CD14-positive monocyte (primary cell): ENCODE measurements at regions not wholly inside any gene's neighbourhood (a gene's known extent, or its start where the extent isn't known, plus 50 kb on each side); places are given as distances from the start of the nearest gene placed in this dataset.
A peak's percentile ranks its signal among the peaks of the same experiment; 100 is the strongest.

Source experiments
- DNase-seq, 3 donors: peaks; one replicate each; pipeline ENCODE4 v3.0.0-alpha.2; 2011 to 2022
- H2AFZ ChIP-seq: 2 replicates; pipeline ENCODE4 v1.6.0; 2012; ENCODE audit warnings: mild to moderate bottlenecking, low read depth, low read length, inconsistent platforms; ENCODE audit not compliant: insufficient read depth, poor library complexity, severe bottlenecking
- H3K27ac ChIP-seq, 2 donors: 1 replicate in 1 of 2; 2 replicates in 1 of 2; pipeline ENCODE4 v1.5.1; 2012 to 2013; ENCODE audit warnings: low read length in 2 of 2, control low read depth in 1 of 2, inconsistent platforms in 1 of 2, low read depth in 1 of 2, mild to moderate bottlenecking in 1 of 2
- H3K27me3 ChIP-seq, 2 donors: one replicate each; pipeline versions ENCODE4 v1.6.0 to v1.6.1; 2011 to 2013; ENCODE audit warnings: low read length in 2 of 2; ENCODE audit not compliant: control insufficient read depth in 2 of 2, insufficient read depth in 2 of 2
- H3K36me3 ChIP-seq, 2 donors: replicated peaks in 1 of 2; 1 replicate in 1 of 2; 2 replicates in 1 of 2; pipeline versions ENCODE4 v1.5.1 to v1.6.1; 2012 to 2013; ENCODE audit warnings: low read length in 2 of 2, control low read depth in 1 of 2, inconsistent platforms in 1 of 2, mild to moderate bottlenecking in 1 of 2; ENCODE audit not compliant: insufficient read depth in 2 of 2, control insufficient read depth in 1 of 2
- H3K4me1 ChIP-seq, 2 donors: 1 replicate in 1 of 2; 2 replicates in 1 of 2; pipeline versions ENCODE4 v1.5.1 to v1.6.1; 2012 to 2013; ENCODE audit warnings: low read length in 2 of 2, control low read depth in 1 of 2, inconsistent platforms in 1 of 2, mild to moderate bottlenecking in 1 of 2, moderate library complexity in 1 of 2; ENCODE audit not compliant: insufficient read depth in 2 of 2, control insufficient read depth in 1 of 2
- H3K4me2 ChIP-seq: replicated peaks from 2 replicates; pipeline ENCODE3; 2012; ENCODE audit warnings: low read length, moderate library complexity, mild to moderate bottlenecking; ENCODE audit not compliant: poor library complexity, severe bottlenecking; ENCODE audit errors: extremely low read depth
- H3K4me3 ChIP-seq, 3 experiments: fragments of 200-600 bp in 1 of 3; sonication (generic) in 1 of 3; replicated peaks in 1 of 3; 1 replicate in 2 of 3; 2 replicates in 1 of 3; pipeline ENCODE4 v1.5.1; 2011 to 2013; ENCODE audit warnings: low read length in 3 of 3, mild to moderate bottlenecking in 3 of 3, control low read depth in 2 of 3, low read depth in 2 of 3, inconsistent platforms in 1 of 3, moderate library complexity in 1 of 3
- H3K79me2 ChIP-seq: 2 replicates; pipeline ENCODE4 v1.6.0; 2012; ENCODE audit warnings: mild to moderate bottlenecking, control low read depth, inconsistent platforms, low read length, moderate library complexity; ENCODE audit not compliant: insufficient read depth
- H3K9ac ChIP-seq: 2 replicates; pipeline ENCODE4 v1.6.0; 2017; ENCODE audit warnings: low read length, mild to moderate bottlenecking; ENCODE audit not compliant: insufficient read depth, poor library complexity, severe bottlenecking
- H3K9me3 ChIP-seq, 2 donors: replicated peaks in 1 of 2; 1 replicate in 1 of 2; 2 replicates in 1 of 2; pipeline versions ENCODE4 v1.5.1 to v1.6.1; 2012 to 2013; ENCODE audit warnings: low read length in 2 of 2, control low read depth in 1 of 2; ENCODE audit not compliant: control insufficient read depth in 1 of 2, insufficient read depth in 1 of 2
- H4K20me1 ChIP-seq: 2 replicates; pipeline ENCODE4 v1.6.0; 2012; ENCODE audit warnings: mild to moderate bottlenecking, low read length, control low read depth, moderate library complexity; ENCODE audit not compliant: insufficient read depth
- H3K27ac Mint-ChIP-seq, 7 donors: one replicate each; pipeline ENCODE4 v1.8.0; 2020; ENCODE audit warnings: mild to moderate bottlenecking in 7 of 7, mixed read lengths in 7 of 7, moderate library complexity in 6 of 7, inconsistent platforms in 2 of 7
- H3K27me3 Mint-ChIP-seq, 3 donors: one replicate each; pipeline ENCODE4 v1.8.0; 2021 to 2022; ENCODE audit warnings: low read depth in 3 of 3, mild to moderate bottlenecking in 3 of 3, mixed read lengths in 3 of 3, moderate library complexity in 3 of 3, inconsistent platforms in 1 of 3
- H3K36me3 Mint-ChIP-seq, 2 donors: one replicate each; pipeline ENCODE4 v1.8.0; 2020; ENCODE audit warnings: mixed read lengths in 2 of 2, inconsistent platforms in 1 of 2, mild to moderate bottlenecking in 1 of 2
- H3K4me1 Mint-ChIP-seq: one replicate; pipeline ENCODE4 v1.8.0; 2020; ENCODE audit warnings: mild to moderate bottlenecking, mixed read lengths
- H3K4me3 Mint-ChIP-seq, 2 donors: one replicate each; pipeline ENCODE4 v1.8.0; 2020; ENCODE audit warnings: mild to moderate bottlenecking in 2 of 2, mixed read lengths in 2 of 2, moderate library complexity in 1 of 2
- H3K9me3 Mint-ChIP-seq, 7 donors: one replicate each; pipeline ENCODE4 v1.8.0; 2020 to 2022; ENCODE audit warnings: mixed read lengths in 7 of 7, mild to moderate bottlenecking in 6 of 7, moderate library complexity in 6 of 7, inconsistent platforms in 2 of 7
- WGBS: methylation state at CpG from one replicate; pipeline ENCODE4 v1.1.5; 2013; ENCODE audit warnings: missing lambda C conversion rate; ENCODE audit not compliant: insufficient coverage; 5-methylcytosine and 5-hydroxymethylcytosine counted together
- intact Hi-C, 2 donors: fragments of 100-400 bp; cut with micrococcal nuclease; formaldehyde crosslinking; loops; one replicate each; pipeline versions ENCODE4 v1.15.0 to v1.15.1; 2023
- TF ChIP-seq, protein P1 (sequence below): fragments of 200-600 bp; IDR thresholded peaks from one replicate; pipeline ENCODE4 v1.8.0; 2022; ENCODE audit warnings: antibody characterized with exemption, mild to moderate bottlenecking

DNA sequence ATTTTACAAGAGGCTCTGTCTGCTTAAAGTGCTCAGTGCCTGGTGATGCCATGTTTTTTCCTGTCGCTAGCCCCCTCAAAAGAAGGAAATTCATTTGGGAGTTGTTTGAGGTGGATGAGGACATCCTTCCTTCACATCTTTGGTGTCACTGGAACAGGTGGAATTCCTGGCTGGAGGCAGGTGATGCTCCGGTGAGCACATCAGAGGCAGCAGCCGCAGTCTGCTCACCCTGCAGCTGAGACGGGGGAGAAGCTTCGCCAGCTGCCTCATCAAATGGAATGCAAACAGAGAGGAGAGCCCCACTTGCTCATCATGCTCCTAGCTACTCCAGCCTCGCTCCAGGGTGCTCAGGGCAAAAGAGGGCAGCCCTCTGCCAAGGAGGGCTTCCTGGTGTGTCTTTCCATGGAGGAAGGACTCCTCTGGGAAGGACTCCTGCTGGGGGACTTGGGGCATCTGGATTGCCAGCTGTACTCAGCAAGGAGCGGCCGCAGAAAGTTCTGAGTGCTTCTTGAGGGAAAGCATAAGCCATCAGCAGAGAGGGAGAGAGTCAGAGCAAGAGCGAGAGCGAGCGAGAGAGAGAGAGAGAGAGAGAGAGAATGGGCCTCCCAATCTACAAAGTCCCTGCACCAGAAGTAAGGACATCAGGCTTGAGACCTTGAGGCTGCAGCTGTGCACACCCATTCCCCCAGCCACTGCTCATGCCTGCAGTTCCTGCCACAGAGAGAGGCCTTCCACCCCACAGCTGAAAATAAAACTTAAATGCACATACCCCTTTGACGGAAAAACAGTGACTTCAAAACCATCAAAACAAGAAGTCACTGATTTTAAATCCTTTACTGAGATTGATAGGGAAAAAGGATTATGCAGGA, 74.3 kb upstream of the UBL3 start:
- peak overlapping the region in 1 of 7 donors; percentile 3 for H3K27ac Mint-ChIP-seq
- TF ChIP-seq, protein P1, sequence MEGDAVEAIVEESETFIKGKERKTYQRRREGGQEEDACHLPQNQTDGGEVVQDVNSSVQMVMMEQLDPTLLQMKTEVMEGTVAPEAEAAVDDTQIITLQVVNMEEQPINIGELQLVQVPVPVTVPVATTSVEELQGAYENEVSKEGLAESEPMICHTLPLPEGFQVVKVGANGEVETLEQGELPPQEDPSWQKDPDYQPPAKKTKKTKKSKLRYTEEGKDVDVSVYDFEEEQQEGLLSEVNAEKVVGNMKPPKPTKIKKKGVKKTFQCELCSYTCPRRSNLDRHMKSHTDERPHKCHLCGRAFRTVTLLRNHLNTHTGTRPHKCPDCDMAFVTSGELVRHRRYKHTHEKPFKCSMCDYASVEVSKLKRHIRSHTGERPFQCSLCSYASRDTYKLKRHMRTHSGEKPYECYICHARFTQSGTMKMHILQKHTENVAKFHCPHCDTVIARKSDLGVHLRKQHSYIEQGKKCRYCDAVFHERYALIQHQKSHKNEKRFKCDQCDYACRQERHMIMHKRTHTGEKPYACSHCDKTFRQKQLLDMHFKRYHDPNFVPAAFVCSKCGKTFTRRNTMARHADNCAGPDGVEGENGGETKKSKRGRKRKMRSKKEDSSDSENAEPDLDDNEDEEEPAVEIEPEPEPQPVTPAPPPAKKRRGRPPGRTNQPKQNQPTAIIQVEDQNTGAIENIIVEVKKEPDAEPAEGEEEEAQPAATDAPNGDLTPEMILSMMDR, result peak; percentile 45
- no peak overlapping the region for H3K27ac ChIP-seq

GRCh38 chr13:29923554-29924481, 73.4 kb upstream of the UBL3 start:
- H3K4me2 ChIP-seq, result no peak overlapping the region
- no peaks in the 10 kb centered on the region for H3K9me3 Mint-ChIP-seq
- H3K9ac ChIP-seq, result no peak overlapping the region
- no peak overlapping the region for H3K4me3 Mint-ChIP-seq
- intact Hi-C loops, result loop anchor here in 1 of 2 donors (10.0 kb wide), 1 partner anchor 159 kb away; no protein-coding TSS in a partner anchor
- no peaks in the 10 kb centered on the region for H3K9me3 ChIP-seq
- peaks cover 0 to 2% (median 0%) of the 10 kb centered on the region in 3 donors for H3K27me3 Mint-ChIP-seq
- no peaks in the 10 kb centered on the region for H3K4me1 ChIP-seq
- H4K20me1 ChIP-seq, result no peaks in the 10 kb centered on the region
- peaks cover 2% of the 10 kb centered on the region for H3K4me1 Mint-ChIP-seq
- H3K27ac Mint-ChIP-seq, result peak overlapping the region in 3 of 7 donors; percentile 2 to 41 (median 3)
- 37% methylated on average over 8 of the region's 12 CpGs for WGBS
- no peaks in the 10 kb centered on the region for H3K79me2 ChIP-seq
- no peak overlapping the region for H3K4me3 ChIP-seq
- DNase-seq, result peak; percentile 42 to 73 (median 50)
- H3K27ac ChIP-seq, result no peak overlapping the region
- TF ChIP-seq, protein P1, result peak; percentile 85
- no peaks in the 10 kb centered on the region for H3K36me3 Mint-ChIP-seq
- no peak overlapping the region for H2AFZ ChIP-seq
- H3K36me3 ChIP-seq, result no peaks in the 10 kb centered on the region
- no peaks in the 10 kb centered on the region for H3K27me3 ChIP-seq

More for the DNA sequence above, 74.3 kb upstream of the UBL3 start:
- no peaks in the 10 kb centered on the region for H4K20me1 ChIP-seq
- Mint-ChIP-seq H3K4me1 (peaks cover 2% of the 10 kb centered on the region), H3K9me3 (no peaks in the 10 kb centered on the region), H3K27me3 (peaks cover 0 to 6% (median 1%) of the 10 kb centered on the region in 3 donors), H3K4me3 (no peak overlapping the region), H3K36me3 (no peaks in the 10 kb centered on the region)
- no peaks in the 10 kb centered on the region for H3K4me1 ChIP-seq
- DNase-seq, result no peak
- WGBS, result 95% methylated on average over 6 of the region's 12 CpGs
- H3K4me2 ChIP-seq, result no peak overlapping the region
- no peak overlapping the region for H3K9ac ChIP-seq
- H3K9me3 ChIP-seq, result no peaks in the 10 kb centered on the region
- H2AFZ ChIP-seq, result no peak overlapping the region
- no peak overlapping the region for H3K4me3 ChIP-seq
- intact Hi-C loops, result loop anchor here in 1 of 2 donors (10.0 kb wide), 1 partner anchor 160 kb away; no protein-coding TSS in a partner anchor
- H3K27me3 ChIP-seq, result no peaks in the 10 kb centered on the region
- no peaks in the 10 kb centered on the region for H3K36me3 ChIP-seq
- H3K79me2 ChIP-seq, result no peaks in the 10 kb centered on the region
